NCI-H2227 treated with DMSO at 0.1 percent for 48 hours (cell line): ENCODE measurements at regions not wholly inside any gene's neighbourhood (a gene's known extent, or its start where the extent isn't known, plus 50 kb on each side); places are given as distances from the start of the nearest gene placed in this dataset.
"Not testable (repeated sequence)": the region's sequence is repeated elsewhere in the genome, so short reads cannot be mapped to it uniquely, and the experiment has no call there.

Experiments used
- DNase-seq: peaks from one replicate; lab custom pipeline; 2025; lab: John Stamatoyannopoulos, UW

DNA sequence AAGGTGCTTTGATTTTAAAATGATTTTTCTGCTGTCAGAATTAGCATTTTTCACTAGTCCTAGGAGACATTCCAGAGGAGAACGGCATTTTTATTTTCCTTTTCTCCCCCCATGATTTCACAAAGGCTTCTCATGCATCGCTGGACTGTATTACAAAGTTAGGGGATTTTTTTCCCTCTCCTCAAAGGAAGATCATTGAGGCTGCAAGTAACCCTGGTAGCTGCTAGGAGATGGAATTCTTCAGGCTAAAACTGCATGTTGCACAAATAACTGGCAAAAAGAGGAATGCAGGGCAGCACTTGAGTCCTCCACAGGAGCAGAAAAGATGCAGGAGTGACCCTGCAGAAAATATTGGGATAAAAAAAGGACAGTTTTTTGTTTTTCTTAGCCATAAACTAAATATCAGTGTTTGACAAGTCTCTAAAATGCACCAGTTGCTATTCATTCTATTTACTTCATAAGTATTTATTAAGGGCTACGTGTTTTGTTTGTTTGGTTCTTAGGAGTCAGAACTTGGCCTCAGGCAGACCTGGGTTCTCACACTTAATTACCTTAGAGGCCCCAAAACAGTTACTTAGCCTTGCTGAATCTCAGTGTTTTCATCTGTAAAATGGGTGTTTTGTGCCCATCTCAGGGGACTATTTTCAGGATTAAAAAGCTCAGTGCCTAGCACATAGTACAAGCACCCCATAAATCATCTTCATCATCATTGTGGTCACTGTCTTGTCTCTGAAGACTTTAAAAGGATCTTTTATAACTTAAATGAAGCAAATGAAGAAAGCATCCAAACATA, 144.5 kb upstream of the ID4 start:
- no peak for DNase-seq

DNA sequence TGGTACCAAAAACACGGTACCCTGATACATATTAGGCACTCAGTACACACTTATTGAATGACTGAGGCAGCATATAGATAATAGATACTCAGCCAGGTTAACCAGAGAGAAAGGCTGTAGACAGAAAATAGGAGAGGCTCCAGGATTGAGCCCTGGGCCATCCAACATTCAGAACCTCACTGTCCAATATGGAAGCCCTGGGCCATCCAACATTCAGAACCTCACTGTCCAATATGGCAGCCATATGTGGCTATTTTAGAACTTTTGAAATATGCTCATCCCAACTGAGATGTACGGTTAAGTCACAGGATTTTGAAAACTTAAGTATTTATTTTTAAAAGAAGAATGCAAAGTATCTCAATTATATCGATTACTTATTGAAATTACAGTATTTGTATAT, 142.5 kb upstream of the ID4 start:
- no peak for DNase-seq

DNA sequence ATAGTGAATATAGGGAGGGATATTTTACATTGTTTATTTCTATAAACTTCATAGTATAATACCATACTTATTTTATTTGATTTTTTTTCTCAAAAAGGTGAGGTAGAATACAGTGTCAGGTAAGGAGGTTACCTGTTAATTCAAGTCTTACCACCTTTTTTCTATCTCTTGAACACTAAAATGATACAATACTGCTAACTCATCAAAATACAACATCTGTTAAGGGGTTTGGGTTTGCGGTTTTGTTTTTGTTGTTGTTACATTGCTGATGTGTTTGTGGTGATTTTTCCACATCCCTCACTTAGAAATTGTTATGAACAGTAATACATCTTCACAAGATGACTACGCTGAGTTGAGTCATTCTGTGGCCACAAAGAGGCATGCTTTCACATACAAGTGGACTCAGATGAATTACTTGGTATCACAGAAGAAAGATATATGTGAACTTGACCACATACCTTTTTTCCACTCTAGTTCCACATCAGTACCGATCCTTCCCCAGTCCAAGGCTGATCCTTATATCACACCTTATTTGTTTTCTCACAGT, 139.4 kb upstream of the ID4 start:
- no peak for DNase-seq

DNA sequence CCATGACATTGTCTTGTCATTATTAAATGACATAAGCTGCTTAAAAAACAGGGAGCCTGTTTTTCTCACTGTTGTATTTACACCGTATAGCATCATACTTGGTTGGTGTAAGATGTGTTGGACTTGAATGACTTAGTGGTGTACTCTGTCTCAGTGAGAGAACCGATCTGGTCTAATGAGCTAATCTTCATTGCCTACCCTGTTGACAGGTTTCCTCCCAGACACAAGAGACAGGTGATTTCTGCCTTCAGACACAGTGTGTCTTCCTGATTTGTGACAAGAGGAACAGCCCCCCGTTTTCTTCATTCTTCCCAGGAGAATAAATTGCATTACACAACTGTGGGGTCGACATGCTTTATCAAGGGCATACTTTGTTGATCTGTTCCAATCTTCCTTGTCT, 137.2 kb upstream of the ID4 start:
- DNase-seq: no peak

DNA sequence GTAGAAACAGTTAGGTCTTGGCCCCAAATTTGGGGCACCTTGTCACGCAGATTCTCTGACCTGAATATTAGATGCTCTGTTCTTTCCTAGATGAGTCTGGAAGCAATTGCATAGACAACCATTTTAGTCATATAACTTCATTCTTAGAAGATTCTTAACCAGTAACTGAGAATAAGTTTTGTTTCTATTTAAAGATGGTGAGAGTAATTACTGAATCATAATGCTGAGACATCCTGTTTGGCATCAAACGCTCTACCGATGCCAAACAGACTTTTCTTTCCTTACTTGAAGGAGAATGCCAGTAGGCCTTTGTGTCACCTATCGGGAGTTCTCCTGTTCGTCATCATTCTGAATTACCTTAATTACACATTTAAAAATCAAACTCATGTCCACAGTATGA, 131.6 kb upstream of the ID4 start:
- DNase-seq: no peak

DNA sequence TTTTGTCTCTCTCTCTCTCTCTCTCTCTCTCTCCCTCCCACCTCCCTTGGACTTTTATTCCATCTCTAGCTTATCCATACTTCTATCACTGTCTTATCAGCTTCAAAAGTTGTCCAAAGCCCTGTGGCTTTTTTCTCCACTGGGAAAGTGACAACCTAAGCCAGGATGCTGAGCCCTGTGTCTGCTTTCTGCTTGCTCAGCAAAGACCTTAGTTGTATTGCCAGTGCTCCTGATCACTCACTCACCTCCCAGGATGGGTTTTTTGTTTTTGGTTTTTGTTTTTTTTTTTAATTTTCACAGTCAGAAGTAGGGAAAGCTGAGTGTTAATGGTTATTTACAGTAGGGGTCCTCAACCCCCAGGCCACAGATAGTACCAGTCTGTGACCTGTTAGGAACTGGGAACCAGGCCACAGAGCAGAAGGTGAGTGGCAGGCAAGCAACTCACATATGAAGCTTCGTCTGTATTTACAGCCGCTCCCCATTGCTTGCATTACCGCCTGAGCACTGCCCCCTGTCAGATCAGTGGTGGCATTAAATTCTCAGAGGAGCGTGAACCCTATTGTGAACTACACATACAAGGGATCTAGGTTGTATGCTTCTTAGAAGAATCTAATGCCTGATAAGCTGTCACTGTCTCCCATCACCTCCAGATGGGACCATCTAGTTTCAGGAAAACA, 125.0 kb upstream of the ID4 start:
- no peak for DNase-seq

DNA sequence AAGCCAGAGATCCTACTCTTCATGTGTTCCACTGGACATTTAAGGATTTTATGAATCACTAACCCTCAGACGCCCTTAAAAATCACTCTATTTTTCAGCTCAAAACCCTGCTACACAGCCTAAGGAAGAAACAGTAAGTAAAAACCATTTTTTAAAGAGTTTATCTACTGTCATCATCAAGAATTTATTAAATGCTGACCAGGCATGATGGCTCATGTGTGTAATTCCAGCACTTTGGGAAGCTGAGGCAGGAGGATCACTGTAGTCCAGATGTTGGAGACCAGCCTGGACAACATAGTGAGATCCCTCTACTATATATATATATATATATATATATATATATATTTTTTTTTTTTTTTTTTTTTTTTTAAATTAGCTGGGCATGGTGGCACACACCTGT, 124.2 kb upstream of the ID4 start:
- DNase-seq: no peak

DNA sequence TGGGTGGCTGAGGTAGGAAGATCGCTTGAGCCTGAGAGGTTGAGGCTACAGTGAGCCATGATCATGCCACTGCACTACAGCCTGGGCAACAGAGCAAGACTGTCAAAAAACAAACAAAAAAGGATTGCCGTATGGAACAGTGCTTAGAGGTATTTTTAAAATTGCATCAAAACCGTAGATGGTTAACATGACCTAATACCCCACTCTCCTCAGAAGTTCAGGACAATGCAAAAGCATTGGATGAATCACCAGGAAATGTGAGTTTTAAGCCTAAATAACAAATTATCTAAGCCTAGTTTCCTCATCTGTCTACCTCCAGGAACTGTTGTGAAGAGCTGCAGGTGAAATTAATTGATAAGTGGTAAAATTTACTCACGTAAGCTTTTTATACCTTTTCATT, 123.8 kb upstream of the ID4 start:
- no peak for DNase-seq

DNA sequence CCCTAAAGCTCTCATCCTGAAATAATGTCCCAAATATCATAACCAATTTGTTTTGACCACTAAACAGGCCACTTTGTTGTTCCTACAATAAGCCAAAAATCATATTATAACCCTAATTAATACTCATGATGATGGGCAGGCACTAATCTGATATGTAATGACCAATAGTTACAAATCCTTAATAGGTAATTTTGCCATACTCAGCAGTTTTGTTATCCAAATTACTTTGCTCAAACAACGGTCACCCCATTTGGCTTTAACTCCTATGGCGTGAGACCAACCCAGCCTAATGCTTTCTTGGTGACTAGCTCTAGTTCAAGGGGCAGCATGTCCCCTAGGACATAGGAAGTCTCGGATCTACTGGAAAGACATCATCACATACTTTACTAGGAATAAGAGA, 123.2 kb upstream of the ID4 start:
- DNase-seq: no peak

DNA sequence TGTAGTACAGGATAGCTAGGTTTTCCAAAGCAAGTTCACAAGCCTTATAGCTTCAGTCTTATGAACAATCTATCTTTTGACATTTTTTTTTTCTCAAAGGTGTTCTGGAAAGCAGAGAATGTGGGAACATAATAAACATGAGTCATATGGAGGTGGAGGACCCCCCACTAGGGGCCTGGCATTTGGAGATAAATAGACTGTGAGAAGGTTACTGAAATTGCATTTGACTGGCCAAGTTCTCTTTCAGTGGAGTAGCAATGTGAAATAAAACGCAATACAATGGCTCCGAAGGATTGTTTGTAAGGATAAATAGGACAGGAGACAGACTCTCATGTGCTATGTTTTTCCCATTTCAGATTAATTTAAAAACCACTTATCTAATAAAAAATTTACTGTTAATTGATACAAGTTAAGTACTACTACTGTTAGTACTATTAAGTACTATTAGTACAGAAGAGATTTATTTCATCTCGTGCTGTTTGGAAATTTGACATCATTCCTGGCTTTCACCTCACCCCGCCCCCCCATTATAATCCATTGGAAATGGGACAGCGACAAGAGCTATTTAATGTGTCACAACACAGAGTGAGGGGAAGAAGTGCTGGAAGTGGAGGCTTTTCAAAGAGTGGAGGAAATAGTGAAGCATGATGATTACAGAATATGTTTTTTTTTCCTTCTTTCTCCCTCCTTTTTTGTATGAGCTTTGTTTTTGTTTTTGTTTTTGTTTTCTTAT, 122.6 kb upstream of the ID4 start:
- no peak for DNase-seq

DNA sequence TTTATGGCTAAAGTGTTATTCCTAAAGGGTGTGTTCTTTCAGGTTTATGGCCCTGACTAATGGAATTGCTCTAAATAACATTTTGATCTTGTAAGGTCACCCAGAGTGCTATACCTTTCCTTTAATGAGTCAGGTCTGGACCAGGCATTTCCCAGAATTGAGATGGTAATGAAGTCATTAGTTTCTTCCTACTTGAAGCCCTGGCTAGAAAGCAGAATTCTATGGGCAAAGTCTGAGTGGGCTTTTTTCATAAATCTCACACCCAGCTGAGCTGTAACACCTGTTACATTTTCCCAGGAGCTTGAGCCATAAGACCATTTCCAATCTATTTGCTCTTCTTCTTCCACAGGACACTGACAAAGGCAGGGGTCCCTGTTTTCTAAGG, 122.0 kb upstream of the ID4 start:
- DNase-seq: no peak

DNA sequence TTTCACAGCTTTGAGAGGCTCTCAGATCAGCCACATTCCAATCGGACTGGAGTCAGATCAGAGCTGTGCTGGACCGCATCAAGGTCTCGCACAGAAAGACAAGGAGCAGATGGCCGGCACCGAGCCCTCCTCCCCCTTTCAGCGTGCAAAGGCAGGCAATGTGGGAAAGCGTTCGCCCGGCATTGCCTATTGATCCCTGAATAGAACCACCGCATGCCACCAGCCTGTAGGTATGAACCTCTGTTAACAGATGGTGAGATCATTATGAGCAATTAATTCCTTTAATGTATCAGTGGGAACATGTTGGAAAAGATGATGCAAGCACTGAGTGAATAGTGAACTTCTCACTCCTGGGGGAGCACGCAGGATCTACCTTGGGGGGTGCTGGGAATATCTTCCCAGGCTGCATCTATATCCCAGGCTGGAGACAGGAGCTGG, 117.5 kb upstream of the ID4 start:
- no peak for DNase-seq

DNA sequence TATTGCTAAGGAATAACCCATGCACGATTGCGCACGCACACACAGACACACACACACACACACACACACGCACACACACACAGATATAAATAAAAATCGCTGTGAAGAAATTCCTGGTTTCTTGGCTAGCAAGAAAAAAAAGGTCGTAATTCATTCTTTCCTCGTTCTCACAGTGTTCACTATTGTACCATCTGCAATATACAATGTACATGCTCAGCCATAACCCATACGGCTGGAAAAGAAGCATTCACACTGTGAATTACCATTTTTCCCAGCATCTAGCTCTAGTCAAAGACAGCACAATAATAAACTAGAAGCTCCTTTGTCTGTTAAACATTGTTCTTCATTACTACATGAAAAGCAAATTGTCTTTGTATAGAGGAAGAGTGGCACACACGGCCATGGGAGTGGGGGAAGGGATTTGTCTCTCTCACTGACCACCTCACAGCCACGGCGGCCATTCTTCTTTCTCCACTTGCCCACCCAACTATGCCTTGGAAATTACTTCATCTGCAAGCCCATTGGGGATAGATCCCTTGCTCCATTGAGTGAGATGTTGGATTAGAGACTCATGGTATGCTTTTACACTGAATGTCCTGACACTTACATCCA, 115.3 kb upstream of the ID4 start:
- DNase-seq: no peak

DNA sequence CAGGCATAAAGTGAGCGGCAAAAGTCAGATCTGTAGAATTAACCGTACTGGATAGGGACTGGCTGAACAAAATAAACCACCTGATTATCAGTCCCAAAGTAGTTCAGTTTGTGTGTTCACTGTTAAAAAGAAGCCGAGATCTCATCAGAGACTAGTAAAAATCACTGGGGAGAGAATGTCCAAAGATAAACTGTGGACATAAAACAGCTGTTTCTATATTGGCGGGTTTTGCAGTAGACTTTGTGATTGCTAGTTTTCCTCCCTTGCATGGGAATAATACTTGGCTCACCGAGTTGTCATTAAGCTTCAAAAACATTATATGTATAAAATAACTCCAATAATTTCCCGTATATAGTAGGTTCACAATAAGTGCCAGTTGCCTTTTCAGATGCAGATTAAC, 114.2 kb upstream of the ID4 start:
- no peak for DNase-seq

DNA sequence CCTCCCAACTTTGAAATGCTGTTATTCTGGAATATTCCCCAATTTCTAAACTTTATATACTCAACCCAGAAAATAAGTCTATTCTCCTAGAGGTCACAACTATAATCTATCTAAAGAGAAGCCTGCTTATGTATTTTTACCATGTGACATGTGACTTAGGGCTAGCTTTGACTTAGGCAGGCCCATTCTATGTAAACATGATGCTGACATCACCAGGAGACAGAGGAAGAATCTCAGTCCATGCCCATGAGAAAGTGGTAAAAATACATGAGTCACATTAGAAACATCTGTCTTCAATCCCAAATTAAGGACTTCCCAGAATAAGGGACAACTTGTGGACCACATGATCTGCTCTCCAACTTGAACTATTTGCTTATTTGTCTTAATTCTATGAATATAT, 113.6 kb upstream of the ID4 start:
- DNase-seq: no peak

DNA sequence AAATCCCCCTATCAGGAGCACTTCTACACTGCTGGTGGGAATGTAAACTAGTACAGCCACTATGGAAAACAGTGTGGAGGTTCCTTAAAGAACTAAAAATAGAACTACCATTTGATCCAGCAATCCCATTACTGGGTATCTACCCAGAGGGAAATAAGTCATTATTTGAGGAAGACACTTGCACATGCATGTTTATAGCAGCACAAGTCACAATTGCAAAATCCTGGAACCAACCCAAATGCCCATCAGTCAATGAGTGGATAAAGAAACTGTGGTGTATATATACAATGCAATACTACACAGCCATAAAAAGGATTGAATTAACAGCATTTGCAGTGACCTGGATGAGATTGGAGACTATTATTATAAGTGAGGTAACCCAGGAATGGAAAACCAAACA, 111.7 kb upstream of the ID4 start:
- not testable (repeated sequence) for DNase-seq

DNA sequence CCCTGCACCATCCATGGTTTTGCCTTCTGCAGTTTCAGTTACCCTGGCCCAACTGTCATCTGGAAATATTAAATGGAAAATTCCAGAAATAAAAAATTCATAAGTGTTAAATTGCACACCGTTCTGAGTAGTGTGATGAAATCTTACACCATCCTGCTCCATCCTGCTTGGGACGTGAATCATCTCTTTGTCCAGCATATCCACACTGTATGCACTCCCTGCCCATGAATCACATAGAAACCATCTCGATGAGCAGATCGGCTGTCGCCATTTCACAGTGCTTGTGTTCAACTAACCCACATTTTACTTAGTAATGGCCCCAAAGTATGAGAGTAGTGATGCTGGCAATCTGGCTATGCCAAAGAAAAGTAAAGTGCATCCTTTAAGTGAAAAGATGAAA, 105.9 kb upstream of the ID4 start:
- no peak for DNase-seq

DNA sequence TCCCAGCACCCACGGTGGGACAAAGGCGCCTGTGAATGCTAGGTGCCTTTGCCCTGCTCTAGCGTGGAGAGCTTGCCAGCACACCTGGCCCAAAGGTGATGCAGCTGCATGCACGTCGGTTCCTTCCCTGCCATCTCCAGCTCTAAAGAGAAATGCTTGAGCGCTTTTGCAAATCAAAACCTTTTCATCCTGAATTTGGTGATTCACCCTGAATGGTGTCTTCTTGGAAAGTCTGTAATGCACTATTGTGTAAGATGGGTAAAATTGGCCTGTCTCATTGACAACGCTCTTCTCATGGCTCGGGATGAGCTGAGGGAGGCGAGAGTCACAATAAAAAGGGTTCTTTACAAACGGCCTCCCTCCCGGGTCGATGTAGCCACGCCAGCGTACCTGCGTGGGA, 103.1 kb upstream of the ID4 start:
- no peak for DNase-seq

DNA sequence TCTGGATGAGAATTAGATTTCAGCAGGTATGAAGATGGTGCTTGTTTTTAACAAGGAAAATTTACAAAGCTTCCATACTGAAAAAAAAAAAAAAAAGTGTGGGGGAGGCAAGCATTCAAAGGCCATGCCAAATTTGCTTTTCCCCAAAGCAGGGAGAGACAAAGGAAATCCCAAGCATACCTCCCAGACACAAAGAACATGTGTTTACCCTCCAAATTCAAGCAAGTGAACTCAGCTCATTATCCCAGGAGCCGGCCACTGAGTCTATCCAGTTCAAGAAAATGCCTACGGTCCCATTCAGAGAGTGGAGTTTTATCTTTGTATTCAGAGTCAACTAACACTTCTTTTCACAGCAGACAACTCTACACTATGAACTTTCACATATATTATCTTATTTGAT, 102.7 kb upstream of the ID4 start:
- no peak for DNase-seq

DNA sequence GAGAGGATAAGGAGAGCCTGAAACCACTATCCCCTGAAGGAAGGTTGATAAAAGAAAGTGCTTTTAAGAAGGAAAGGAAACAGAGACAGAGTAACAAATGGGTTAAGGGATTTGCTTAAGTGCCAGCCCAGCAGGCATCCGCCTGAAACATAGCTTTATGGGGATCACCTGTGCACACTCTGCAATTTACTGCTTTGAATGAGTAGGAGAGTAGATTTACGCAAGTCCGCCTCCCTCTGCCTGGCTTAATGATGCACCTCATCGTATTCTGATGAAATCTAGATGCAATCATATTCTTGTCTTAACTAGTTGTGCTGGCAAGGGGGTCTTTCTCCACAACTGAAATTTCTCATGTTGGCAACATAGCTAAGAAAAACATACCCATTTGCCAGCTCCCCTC, 101.1 kb upstream of the ID4 start:
- peak; percentile 50 for DNase-seq

DNA sequence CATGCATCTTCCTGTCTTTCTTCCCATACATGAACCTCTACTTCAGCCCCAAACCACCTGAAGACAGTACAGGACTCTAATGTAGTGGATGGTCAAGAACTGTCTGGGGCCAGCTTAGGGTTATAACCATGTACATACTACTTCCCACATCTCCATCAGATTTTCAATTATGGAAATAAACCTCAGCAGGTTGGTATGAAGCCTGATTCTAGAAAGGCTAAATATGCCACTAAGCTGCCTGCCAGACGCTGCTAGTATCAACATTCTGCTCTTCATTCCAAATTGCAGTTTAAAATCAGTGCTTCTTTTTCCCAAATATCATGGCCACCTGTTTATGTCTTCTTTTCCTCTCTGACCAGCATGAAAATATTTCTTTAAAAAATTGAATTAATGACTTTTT, 99.2 kb upstream of the ID4 start:
- no peak for DNase-seq

DNA sequence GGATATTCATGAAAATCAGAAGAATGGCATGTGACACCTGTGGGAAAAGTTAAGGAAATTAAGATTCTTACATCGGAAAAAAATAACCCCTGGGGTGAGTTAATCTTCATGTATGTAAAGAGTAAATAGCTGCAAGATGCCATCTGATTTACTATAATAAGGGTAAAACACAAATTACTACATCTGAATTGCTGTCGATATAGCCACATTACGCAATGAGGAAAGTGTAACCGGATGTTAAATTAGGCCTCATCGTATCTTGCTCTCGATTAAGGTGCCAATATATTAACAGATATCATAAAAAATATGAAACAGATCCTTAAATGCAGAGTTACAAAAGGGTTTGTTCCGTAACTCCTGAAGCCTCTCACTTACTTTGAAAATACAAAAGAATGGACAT, 87.4 kb upstream of the ID4 start:
- no peak for DNase-seq

DNA sequence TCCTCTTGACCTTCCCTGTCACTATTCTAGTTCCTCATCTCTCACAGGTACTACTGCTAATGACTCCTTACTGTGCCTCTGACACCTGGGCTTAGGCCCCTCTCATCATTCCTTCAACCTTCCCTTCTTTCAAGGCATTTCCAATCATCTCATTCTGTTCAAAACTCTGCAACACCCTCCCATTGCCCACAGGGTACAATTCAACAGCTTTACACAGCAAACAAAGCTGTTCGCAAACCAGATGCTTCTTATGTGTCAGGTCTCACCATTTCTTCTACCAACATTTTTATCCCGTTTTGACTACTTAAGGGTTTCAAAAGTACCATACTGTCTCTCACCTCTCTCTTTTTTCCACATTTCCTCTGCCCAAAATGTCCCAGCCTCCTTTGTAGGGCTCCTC, 84.4 kb upstream of the ID4 start:
- no peak for DNase-seq
